OCI-LY3 (cell line): ENCODE measurements at regions not wholly inside any gene's neighbourhood (a gene's known extent, or its start where the extent isn't known, plus 50 kb on each side); places are given as distances from the start of the nearest gene placed in this dataset.

ENCODE experiments used
- H2AFZ ChIP-seq: fragments of 200-600, 300-600 bp; shearing (Covaris generic); 2 replicates; pipeline ENCODE4 v1.6.0; 2014; ENCODE audit warnings: antibody characterized with exemption, low read depth, low read length
- H3K27ac ChIP-seq: fragments of 200-600, 300-600 bp; sonication (generic); 2 replicates; pipeline ENCODE4 v1.5.1; 2014; ENCODE audit warnings: mild to moderate bottlenecking, low read length, moderate library complexity, mixed read lengths
- H3K27me3 ChIP-seq: fragments of 200-600, 300-600 bp; sonication (generic); 2 replicates; pipeline ENCODE4 v1.6.1; 2014; ENCODE audit warnings: low read depth, low read length, mixed read lengths
- H3K36me3 ChIP-seq: fragments of 200-600, 300-600 bp; sonication (generic); replicated peaks from 2 replicates; pipeline ENCODE3; 2014; ENCODE audit warnings: low read depth, low read length, mixed read lengths
- H3K4me1 ChIP-seq: fragments of 300-600, 200-600 bp; sonication (generic); 2 replicates; pipeline ENCODE4 v1.6.1; 2014; ENCODE audit warnings: low read length, mixed read lengths
- H3K4me2 ChIP-seq: fragments of 200-600, 300-600 bp; sonication (generic); 2 replicates; pipeline ENCODE4 v1.6.1; 2014; ENCODE audit warnings: low read length, mixed read lengths
- H3K4me3 ChIP-seq: fragments of 300-600, 200-600 bp; sonication (generic); 2 replicates; pipeline ENCODE4 v1.5.1; 2014; ENCODE audit warnings: antibody characterized with exemption, mild to moderate bottlenecking, low read length, moderate library complexity
- H3K79me2 ChIP-seq: fragments of 300-600, 200-600 bp; shearing (Covaris generic); 2 replicates; pipeline ENCODE4 v1.6.1; 2014; ENCODE audit warnings: mild to moderate bottlenecking, low read length, mixed read lengths
- H3K9ac ChIP-seq: fragments of 300-600, 200-600 bp; shearing (Covaris generic); 2 replicates; pipeline ENCODE4 v1.6.0; 2014; ENCODE audit warnings: mild to moderate bottlenecking, low read length, moderate library complexity
- H3K9me3 ChIP-seq: fragments of 200-600, 300-600 bp; shearing (Covaris generic); 2 replicates; pipeline ENCODE4 v1.6.1; 2014; ENCODE audit warnings: low read length, mixed read lengths; ENCODE audit not compliant: insufficient read depth
- H4K20me1 ChIP-seq: fragments of 200-600, 300-600 bp; sonication (generic); 2 replicates; pipeline ENCODE4 v1.6.1; 2016; ENCODE audit warnings: low read length, mixed read lengths; ENCODE audit not compliant: insufficient read depth
- EZH2phosphoT487 ChIP-seq: fragments of 200-600 bp; shearing (Covaris generic); IDR thresholded peaks from 2 replicates; pipeline ENCODE4 v1.6.1; 2018; ENCODE audit warnings: antibody characterized with exemption, mixed run types, low read depth
- TF ChIP-seq, protein P1 (sequence below): fragments of 200-600, 300-600 bp; sonication (generic); IDR thresholded peaks from 2 replicates; pipeline ENCODE4 v1.5.1; 2014; ENCODE audit warnings: antibody characterized with exemption, low read length, low read depth

DNA sequence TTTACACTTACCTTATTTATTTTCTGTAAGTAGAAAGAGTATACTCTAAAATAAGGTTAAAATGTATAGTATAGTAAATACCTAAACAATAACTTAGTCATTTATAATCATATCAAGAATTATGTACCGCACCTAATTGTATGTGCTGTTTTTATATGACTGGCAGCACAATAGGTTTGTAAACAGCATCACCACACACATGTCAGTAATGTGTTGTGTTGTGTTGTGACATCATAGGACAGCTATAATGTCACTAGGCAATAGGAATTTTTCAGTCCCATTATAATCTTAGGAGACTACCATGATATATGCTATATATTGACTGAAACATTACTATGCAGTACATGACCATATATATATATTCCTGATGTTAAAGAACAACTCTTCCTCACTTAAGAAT is 99.9 kb upstream of the CNTN4 start:
- TF ChIP-seq, protein P1, sequence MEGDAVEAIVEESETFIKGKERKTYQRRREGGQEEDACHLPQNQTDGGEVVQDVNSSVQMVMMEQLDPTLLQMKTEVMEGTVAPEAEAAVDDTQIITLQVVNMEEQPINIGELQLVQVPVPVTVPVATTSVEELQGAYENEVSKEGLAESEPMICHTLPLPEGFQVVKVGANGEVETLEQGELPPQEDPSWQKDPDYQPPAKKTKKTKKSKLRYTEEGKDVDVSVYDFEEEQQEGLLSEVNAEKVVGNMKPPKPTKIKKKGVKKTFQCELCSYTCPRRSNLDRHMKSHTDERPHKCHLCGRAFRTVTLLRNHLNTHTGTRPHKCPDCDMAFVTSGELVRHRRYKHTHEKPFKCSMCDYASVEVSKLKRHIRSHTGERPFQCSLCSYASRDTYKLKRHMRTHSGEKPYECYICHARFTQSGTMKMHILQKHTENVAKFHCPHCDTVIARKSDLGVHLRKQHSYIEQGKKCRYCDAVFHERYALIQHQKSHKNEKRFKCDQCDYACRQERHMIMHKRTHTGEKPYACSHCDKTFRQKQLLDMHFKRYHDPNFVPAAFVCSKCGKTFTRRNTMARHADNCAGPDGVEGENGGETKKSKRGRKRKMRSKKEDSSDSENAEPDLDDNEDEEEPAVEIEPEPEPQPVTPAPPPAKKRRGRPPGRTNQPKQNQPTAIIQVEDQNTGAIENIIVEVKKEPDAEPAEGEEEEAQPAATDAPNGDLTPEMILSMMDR = no peak
- no peak for TF ChIP-seq EZH2phosphoT487
- no peaks in the 10 kb centered on the region for H3K9me3 ChIP-seq

DNA sequence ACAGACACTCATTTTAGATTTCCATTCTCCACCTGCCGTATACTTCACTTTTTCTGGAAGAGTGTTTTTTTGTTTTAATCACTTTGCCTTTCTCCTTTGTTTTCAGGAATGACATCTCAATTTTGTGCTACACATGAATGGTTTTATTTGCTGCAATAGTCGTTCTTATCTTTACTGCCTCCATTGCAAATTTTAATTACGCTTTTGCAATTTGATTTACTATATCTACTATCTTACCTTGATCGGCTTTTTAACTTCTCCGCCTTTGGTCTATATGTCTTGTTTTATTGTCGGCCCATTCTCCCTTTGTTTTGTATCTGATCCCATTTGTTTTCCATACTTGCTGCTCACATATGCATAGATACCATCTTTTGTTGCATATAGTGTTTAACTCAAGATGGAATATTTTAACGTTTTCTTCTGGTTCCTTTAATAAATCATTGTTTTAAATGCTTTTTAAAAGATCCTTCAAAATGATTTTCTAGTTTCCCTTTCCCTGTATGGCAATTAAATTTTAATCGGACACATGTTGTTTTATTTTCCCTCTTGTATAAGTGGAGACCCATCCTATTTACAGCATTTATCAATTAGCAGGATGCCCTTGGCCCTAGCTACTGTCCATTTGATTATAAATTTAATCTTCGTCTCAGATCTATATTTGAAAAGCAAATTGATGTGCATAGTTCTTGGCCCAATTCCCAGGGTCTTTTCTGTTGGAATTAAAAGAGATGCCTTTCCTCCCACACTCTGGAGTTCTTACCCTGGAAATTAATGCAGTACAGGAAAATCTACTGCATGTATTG is 97.2 kb upstream of the CNTN4 start:
- Histone ChIP-seq H3K27ac (no peak overlapping the region), H3K36me3 (no peaks in the 10 kb centered on the region), H3K9ac (no peak overlapping the region), H3K4me3 (no peak overlapping the region), H3K79me2 (no peaks in the 10 kb centered on the region), H4K20me1 (no peaks in the 10 kb centered on the region), H3K27me3 (no peaks in the 10 kb centered on the region), H3K4me2 (no peak overlapping the region), H3K9me3 (no peaks in the 10 kb centered on the region), H3K4me1 (peaks cover 4% of the 10 kb centered on the region; the same call in 1 of the 2 replicates), H2AFZ (no peak overlapping the region)
- TF ChIP-seq, protein P1 = no peak
- TF ChIP-seq EZH2phosphoT487 = no peak

More for the DNA sequence above, 99.9 kb upstream of the CNTN4 start:
- no peak overlapping the region for H3K4me3 ChIP-seq
- H3K27me3 ChIP-seq = no peaks in the 10 kb centered on the region
- H3K4me2 ChIP-seq = no peak overlapping the region
- no peaks in the 10 kb centered on the region; the same call in 1 of the 2 replicates for H3K4me1 ChIP-seq
- no peak overlapping the region for H3K9ac ChIP-seq
- H3K27ac ChIP-seq = no peak overlapping the region
- H3K79me2 ChIP-seq = no peaks in the 10 kb centered on the region
- H3K36me3 ChIP-seq = no peaks in the 10 kb centered on the region
- no peak overlapping the region for H2AFZ ChIP-seq
- H4K20me1 ChIP-seq = no peaks in the 10 kb centered on the region

DNA sequence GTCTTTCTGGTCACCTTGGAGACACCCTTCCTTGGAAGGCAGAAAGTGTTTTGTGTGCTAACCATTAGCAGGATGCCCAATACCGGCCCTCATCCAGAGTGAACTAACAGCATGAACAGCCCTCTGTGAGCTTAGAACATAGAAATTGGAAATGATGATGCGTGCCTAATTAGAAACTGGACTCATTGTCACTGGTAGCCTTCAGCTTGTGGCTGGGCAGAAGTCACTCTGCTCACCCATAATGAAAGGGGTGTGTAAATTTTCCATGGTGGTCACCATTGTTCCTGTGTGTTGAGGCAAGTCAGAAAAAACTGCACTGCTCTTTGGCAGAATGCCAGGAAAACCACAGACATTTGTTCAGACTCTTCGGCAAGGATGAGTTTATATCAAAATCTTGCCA is 74.7 kb upstream of the CNTN4 start:
- H3K27ac ChIP-seq = no peak overlapping the region
- no peaks in the 10 kb centered on the region for H3K9me3 ChIP-seq
- no peak overlapping the region for H2AFZ ChIP-seq
- TF ChIP-seq, protein P1 = no peak
- TF ChIP-seq EZH2phosphoT487 = no peak
- no peaks in the 10 kb centered on the region for H3K79me2 ChIP-seq
- H4K20me1 ChIP-seq = no peaks in the 10 kb centered on the region
- no peak overlapping the region for H3K4me3 ChIP-seq
- no peak overlapping the region for H3K9ac ChIP-seq
- H3K4me2 ChIP-seq = no peak overlapping the region
- peaks cover 22% of the 10 kb centered on the region for H3K4me1 ChIP-seq
- no peaks in the 10 kb centered on the region for H3K36me3 ChIP-seq
- H3K27me3 ChIP-seq = no peaks in the 10 kb centered on the region

DNA sequence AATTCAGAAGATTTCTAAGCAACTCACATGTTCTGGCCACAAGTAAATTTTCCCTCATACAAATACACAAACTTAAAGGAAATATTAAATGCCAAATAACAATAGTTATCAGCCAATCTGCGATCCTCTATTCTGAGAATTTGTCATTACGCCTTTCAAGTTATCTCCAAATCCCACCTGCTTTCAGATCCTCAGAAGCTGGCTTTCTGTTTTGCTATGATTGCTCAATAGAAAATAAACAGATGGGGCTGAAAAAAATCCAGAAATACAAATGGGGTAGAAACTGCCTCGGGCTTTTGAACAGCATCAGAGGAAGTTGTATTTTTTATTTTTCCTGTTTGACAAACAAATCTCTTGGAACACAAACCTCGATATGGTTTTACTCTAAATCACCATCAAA is 74.0 kb upstream of the CNTN4 start:
- H3K36me3 ChIP-seq = no peaks in the 10 kb centered on the region
- TF ChIP-seq EZH2phosphoT487 = no peak
- TF ChIP-seq, protein P1 = no peak
- H3K9ac ChIP-seq = no peak overlapping the region
- H3K4me1 ChIP-seq = peaks cover 26% of the 10 kb centered on the region
- no peaks in the 10 kb centered on the region for H4K20me1 ChIP-seq
- no peaks in the 10 kb centered on the region for H3K9me3 ChIP-seq
- no peak overlapping the region for H3K27ac ChIP-seq
- H3K4me2 ChIP-seq = peak overlapping the region; percentile 41
- no peak overlapping the region for H2AFZ ChIP-seq
- H3K79me2 ChIP-seq = no peaks in the 10 kb centered on the region
- H3K4me3 ChIP-seq = peak overlapping the region; percentile 18; the same call in 1 of the 2 replicates
- no peaks in the 10 kb centered on the region for H3K27me3 ChIP-seq
